Kidney tubule cell (primary cell): ENCODE measurements at regions not wholly inside any gene's neighbourhood (a gene's known extent, or its start where the extent isn't known, plus 50 kb on each side); places are given as distances from the start of the nearest gene placed in this dataset.
A peak's percentile ranks its signal among the peaks of the same experiment; 100 is the strongest.

ENCODE experiments used
- DNase-seq: peaks from one replicate; pipeline ENCODE4 v3.0.0-alpha.2; 2018; ENCODE audit warnings: low spot score

DNA sequence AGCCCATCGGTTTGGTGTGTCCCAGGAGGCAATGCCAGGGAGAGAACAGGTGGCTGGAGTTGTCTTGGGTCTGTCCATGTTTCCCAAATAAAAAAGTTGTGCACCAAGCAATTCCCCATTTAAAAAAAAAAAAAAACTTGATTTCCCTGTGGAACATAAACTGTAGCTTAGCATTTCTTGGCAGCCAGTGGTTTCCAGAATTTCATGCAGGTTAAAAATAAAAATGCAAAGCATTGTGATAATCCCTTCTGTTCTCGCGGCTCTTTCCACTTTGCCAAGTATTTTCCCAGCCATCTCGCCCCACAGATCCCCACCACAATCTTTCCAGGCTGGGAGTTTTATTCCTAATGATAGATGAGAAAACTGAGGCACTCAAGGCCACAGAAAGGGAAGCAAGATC lies 51.4 kb upstream of the MSX1 start:
- DNase-seq, result no peak

- no peak for DNase-seq
Measured at GRCh38 chr4:4805887-4806286, 53.6 kb upstream of the MSX1 start.

- no peak for DNase-seq
Measured at GRCh38 chr4:4803912-4804296, 55.6 kb upstream of the MSX1 start.

- no peak for DNase-seq
Measured at GRCh38 chr4:4803216-4803911, 56.1 kb upstream of the MSX1 start.

DNA sequence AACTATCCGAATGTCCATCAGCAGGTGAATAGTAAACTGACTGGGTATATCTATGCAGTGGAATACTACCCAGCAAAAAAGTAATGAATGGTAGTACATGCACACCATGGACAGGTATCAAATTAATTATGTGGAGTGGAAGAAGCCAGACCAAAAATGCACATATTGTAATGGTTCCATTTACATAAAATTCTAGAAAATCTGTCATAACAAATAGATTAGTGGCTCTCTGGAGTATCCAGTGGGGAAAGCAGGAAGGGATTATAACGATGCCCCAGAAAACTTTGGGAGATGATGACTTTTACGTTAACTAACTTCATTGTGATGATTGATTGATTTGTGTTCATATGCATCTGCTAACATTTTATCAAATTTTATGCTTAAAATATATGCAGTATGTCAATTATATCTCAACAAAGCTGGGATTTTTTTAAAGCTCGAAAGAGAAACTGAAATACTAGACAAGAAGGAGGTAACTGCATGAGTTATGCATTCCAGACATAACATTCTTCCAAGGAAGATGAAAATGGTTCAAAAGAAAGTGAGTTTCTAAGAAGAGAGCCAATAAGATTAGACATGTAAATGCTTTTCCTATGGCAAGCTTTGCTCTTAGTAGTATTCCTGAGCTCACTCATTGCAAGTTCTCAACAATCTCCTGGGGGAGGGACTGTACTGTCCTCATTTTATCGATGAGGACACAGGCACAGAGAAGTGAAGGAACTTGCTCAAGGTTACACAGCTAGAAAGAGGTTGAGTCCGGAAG lies 58.6 kb upstream of the MSX1 start:
- DNase-seq, result peak; percentile 27

DNA sequence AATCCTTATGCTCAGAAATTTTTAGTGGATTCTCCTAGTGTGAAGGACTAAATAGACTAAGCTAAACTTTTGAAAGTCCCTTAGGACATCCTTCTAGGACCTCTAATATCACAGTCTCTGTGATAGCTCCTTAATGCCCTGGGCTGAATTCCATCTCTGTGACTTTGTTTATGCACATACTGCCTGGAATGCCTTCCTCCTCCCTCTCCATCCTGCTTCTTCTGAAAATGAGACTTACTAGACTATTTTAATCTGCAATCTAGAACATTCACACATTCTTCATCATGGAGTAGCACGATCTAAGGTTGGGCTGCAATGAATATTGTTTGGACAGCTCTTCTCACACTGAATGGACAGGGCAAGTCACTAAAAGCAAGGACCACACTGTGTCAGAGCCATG lies 65.0 kb upstream of the MSX1 start:
- DNase-seq, result no peak

- no peak for DNase-seq
Measured at GRCh38 chr4:4792466-4792865, 67.0 kb upstream of the MSX1 start.

DNA sequence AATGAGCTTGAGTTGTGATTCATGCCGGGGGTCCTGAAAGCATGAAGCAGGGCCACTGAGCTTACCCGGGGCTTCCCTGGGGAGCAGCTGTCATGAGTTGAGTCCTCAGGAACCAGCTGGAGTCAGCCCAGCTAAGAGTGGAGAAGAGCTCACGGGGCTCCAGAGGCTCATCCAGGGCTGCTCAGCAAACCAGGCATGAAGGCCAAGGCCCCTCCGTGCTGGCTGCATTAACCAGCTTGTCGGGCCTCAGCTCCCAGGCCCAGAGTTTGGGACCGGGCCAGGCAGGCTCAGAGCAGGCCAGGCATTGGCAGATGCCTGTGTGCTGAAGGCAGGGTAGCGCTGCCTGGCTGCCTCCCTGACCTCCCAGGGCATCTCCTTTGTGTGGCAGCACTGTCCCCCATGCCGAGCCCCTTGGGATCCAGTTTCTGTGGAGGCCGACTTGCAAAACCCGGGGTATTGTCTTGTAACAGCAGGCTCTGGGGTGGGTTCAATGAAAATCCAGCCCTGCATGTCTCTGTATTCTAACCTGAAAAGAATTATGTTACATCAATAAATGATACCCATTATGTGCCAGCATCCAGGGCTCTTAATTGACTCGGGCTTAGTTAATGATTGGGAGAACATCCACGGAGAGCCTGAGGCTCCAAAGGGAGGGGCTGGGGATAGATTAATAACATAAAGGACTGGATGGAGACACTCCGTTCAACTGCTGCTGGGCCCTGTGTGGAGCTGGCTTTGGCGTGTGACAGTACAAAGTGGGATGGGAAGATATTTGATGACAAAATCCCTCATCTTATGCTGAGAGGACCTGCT lies 68.0 kb upstream of the MSX1 start:
- DNase-seq, result no peak

GRCh38 chr4:4789462-4789861 lies 70.0 kb upstream of the MSX1 start:
- DNase-seq, result no peak

GRCh38 chr4:4788573-4788972 lies 70.9 kb upstream of the MSX1 start:
- no peak for DNase-seq

DNA sequence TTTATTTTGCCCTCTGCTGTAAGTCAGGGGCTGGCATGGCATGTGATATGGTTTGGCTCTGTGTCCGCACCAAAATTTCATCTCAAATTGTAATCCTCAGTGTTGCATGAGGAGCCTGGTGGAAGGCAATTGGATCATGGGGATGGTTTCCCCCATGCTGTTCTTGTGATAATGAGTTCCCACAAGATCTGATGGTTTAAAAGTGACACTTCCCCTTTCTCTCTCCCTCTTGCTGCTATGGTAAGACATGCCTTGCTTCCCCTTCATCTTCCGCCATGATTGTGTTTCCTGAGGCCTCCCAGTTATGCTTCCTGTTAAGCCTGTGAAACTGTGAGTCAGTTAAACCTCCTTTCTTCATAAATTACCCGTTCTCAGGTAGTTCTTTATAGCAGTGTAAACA lies 72.0 kb upstream of the MSX1 start:
- DNase-seq, result no peak

- no peak for DNase-seq
Measured at GRCh38 chr4:4784379-4784778, 75.1 kb upstream of the MSX1 start.

GRCh38 chr4:4783847-4784246 lies 75.6 kb upstream of the MSX1 start:
- DNase-seq, result no peak

DNA sequence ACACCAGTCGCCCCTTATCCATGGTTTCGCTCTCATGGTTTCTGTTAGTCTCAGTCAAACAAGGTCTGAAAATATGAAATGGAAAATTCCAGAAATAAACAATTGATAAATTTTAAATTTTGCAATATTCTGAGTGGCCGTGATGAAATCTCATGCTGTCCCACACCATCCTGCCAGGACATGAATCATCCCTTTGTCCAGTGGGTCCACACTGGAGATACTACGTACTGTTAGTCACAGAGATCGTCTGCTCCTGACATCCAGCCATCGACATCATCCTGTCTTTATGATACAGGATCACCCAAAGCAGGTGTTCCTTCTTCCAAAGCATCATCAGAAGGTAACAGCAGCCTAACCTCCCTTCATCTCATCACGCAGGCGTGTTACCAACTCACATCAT lies 76.5 kb upstream of the MSX1 start:
- DNase-seq, result peak; percentile 15

DNA sequence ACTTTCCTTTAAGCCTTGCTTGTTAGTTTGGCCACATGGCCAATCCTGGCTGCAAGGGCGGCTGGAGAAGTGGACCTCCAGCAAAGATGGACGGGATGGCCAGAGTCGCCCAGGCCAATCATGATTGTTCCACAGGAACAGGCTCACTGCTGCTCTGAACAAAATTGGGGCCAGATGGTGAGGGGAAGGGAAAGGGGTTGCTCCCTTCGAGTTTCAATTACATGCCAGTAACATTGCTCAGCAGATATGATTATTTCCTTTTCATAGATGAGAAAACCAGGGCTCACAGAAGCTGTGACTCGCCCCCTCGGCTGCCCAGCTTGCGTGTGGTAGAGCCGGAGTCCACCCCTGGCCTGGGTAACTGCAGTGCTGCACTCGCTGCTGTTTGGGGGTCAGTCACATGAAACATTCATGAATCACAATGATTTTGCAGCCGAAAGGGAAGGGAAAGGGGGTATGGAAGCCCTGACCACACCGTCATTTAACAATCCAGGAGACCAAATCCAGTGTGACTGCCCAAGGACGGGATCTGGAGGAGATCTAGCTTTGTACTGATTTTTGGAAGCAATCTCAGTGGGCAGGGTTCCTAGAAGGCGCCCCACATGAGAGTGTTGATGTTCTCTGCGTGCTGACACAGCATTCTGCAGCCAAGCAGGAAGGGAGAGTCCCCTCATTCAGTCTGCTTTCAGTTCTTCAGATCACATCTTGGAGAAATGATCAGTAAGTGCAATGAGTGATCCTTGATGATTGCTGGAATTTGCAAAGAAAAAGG lies 77.3 kb upstream of the MSX1 start:
- DNase-seq, result peak; percentile 62

GRCh38 chr4:4780729-4781244 lies 78.7 kb upstream of the MSX1 start:
- DNase-seq, result peak; percentile 73

- no peak for DNase-seq
Measured at GRCh38 chr4:4779486-4779885, 80.0 kb upstream of the MSX1 start.

DNA sequence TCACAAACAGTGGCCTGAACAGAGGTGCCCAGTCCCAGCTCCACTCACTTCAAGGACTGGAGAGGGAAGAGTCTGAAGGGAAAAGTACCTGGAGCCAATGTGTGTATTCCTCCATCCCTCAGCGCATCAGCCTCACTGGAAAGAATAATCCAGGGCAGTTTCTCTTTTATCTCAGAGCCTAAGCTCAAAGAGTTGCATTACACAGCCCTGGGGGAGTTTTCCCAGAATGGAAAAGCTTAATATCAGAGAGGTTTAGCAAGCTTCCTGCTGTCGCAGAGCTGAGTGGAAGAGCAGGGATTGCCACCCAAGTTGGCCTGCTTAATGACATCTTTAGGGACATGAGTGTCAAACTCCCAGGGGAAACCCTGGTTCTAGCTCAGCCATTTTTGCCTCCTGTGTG lies 80.4 kb upstream of the MSX1 start:
- DNase-seq, result no peak

DNA sequence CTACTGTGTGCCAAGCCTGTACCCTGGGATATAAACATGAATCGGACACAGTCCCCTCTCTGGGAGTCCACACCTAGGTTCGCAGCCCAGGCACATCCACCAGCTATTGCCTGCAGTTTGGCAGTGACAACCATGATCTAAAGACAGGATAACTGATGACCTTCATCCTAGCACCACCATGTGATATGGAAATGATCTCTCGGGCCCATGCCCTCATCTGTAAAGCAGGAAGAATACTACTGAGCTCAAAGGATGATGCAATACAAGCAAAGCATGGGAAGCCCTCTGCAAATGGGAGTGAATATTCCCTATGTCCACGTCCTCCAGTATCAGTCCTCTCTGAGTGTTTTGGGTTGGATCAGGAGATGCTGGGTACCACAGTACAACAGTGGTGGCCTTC lies 80.9 kb upstream of the MSX1 start:
- DNase-seq, result no peak

- no peak for DNase-seq
Measured at GRCh38 chr4:4776934-4777333, 82.5 kb upstream of the MSX1 start.

DNA sequence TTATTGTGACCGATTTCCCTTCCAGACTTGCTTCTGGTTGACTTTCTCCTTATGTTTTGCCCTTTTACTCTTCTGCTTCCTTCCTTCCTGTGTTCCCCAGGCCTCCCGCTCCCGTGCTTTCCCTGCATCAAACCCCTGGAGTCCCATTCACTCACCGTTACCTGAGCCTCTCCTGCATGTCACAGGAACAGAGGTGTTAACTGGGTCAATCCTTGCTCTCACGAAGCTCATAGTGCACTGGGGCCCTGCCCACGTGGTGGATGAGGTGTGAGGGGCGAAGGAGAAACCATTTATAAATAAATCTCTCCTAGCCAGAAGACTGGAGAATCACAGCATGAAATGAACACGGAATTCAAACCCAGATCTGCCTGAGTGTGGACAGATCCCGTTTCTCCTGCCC lies 83.1 kb upstream of the MSX1 start:
- DNase-seq, result no peak

GRCh38 chr4:4775493-4776004 lies 83.9 kb upstream of the MSX1 start:
- no peak for DNase-seq
